KMS-11 (cell line): ENCODE measurements at regions not wholly inside any gene's neighbourhood (a gene's known extent, or its start where the extent isn't known, plus 50 kb on each side); places are given as distances from the start of the nearest gene placed in this dataset.

Experiments used
- H2AFZ ChIP-seq: fragments of 200-600 bp; sonication (generic); 2 replicates; pipeline ENCODE4 v1.6.1; 2016; ENCODE audit warnings: antibody characterized with exemption, mixed run types, low read depth
- H3K27ac ChIP-seq: fragments of 200-600 bp; sonication (generic); 2 replicates; pipeline ENCODE4 v1.6.1; 2016; ENCODE audit warnings: mild to moderate bottlenecking, mixed run types
- H3K27me3 ChIP-seq: fragments of 200-600 bp; sonication (generic); 2 replicates; pipeline ENCODE4 v1.6.1; 2017; ENCODE audit warnings: mild to moderate bottlenecking, low read depth, mixed run types, moderate library complexity; ENCODE audit not compliant: insufficient read depth
- H3K36me3 ChIP-seq: fragments of 200-600 bp; sonication (generic); 2 replicates; pipeline ENCODE4 v1.6.1; 2017; ENCODE audit warnings: mild to moderate bottlenecking, mixed run types; ENCODE audit not compliant: insufficient read depth
- H3K4me1 ChIP-seq: fragments of 200-600 bp; sonication (generic); 2 replicates; pipeline ENCODE4 v1.6.1; 2016; ENCODE audit warnings: mild to moderate bottlenecking, low read depth, mixed run types; ENCODE audit not compliant: poor library complexity, severe bottlenecking
- H3K4me2 ChIP-seq: fragments of 200-600 bp; sonication (generic); 2 replicates; pipeline ENCODE4 v1.7.0; 2016; ENCODE audit warnings: mild to moderate bottlenecking, mixed run types
- H3K4me3 ChIP-seq: fragments of 200-600 bp; sonication (generic); IDR thresholded peaks from 2 replicates; pipeline ENCODE4 v1.6.1; 2017; ENCODE audit warnings: low read depth, low read length, mixed read lengths; ENCODE audit not compliant: insufficient read depth
- H3K79me2 ChIP-seq: fragments of 200-600 bp; sonication (generic); 2 replicates; pipeline ENCODE4 v1.6.1; 2016; ENCODE audit warnings: low read depth, mixed run types; ENCODE audit not compliant: insufficient read depth
- H3K9ac ChIP-seq: fragments of 200-600 bp; sonication (generic); 2 replicates; pipeline ENCODE4 v1.6.1; 2016; ENCODE audit warnings: mild to moderate bottlenecking, mixed run types
- H4K20me1 ChIP-seq: fragments of 200-600 bp; sonication (generic); 2 replicates; pipeline ENCODE4 v1.6.1; 2016; ENCODE audit warnings: mild to moderate bottlenecking, mixed run types; ENCODE audit not compliant: insufficient read depth
- TF ChIP-seq, protein P1 (sequence below): fragments of 200-600 bp; sonication (generic); conservative IDR thresholded peaks from 2 replicates; pipeline ENCODE4 v1.6.1; 2017; ENCODE audit warnings: low read depth, mild to moderate bottlenecking, antibody characterized with exemption, low read length, moderate library complexity, mixed read lengths

DNA sequence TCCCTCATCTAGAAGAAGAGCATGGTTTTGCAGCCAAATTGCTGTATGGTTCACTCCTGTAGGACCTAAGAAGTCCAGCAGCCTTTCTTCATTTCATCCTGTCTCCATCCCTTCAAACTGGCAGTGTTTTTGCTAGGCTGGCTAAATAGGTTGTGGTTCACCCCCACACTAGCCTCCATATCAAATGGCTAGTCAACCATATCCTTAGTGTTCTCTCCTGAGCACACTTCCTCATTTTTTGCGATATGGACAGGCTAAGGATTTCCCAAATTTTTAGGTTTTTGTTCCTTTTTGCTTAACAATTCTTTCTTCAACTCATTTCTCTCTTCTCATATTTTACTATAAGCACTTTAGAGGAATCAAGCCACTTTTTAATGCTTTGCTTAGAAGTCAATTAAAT lies 98.8 kb upstream of the NOCT start:
- Histone ChIP-seq H3K79me2 (no peaks in the 10 kb centered on the region), H2AFZ (no peak overlapping the region), H3K36me3 (no peaks in the 10 kb centered on the region), H3K27me3 (no peaks in the 10 kb centered on the region), H3K4me1 (peaks cover 17% of the 10 kb centered on the region), H3K4me3 (no peak overlapping the region), H3K27ac (no peak overlapping the region), H3K9ac (no peak overlapping the region), H3K4me2 (no peak overlapping the region), H4K20me1 (no peaks in the 10 kb centered on the region)
- TF ChIP-seq, protein P1, sequence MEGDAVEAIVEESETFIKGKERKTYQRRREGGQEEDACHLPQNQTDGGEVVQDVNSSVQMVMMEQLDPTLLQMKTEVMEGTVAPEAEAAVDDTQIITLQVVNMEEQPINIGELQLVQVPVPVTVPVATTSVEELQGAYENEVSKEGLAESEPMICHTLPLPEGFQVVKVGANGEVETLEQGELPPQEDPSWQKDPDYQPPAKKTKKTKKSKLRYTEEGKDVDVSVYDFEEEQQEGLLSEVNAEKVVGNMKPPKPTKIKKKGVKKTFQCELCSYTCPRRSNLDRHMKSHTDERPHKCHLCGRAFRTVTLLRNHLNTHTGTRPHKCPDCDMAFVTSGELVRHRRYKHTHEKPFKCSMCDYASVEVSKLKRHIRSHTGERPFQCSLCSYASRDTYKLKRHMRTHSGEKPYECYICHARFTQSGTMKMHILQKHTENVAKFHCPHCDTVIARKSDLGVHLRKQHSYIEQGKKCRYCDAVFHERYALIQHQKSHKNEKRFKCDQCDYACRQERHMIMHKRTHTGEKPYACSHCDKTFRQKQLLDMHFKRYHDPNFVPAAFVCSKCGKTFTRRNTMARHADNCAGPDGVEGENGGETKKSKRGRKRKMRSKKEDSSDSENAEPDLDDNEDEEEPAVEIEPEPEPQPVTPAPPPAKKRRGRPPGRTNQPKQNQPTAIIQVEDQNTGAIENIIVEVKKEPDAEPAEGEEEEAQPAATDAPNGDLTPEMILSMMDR = no peak

GRCh38 chr4:138915756-138916155 lies 99.8 kb upstream of the NOCT start:
- H3K4me1 ChIP-seq = peaks cover 21% of the 10 kb centered on the region
- no peak overlapping the region for H3K27ac ChIP-seq
- no peak overlapping the region for H3K4me2 ChIP-seq
- no peaks in the 10 kb centered on the region for H4K20me1 ChIP-seq
- H3K79me2 ChIP-seq = no peaks in the 10 kb centered on the region
- TF ChIP-seq, protein P1 = no peak
- H3K4me3 ChIP-seq = no peak overlapping the region
- no peak overlapping the region for H3K9ac ChIP-seq
- no peaks in the 10 kb centered on the region for H3K27me3 ChIP-seq
- H2AFZ ChIP-seq = no peak overlapping the region
- no peaks in the 10 kb centered on the region for H3K36me3 ChIP-seq

DNA sequence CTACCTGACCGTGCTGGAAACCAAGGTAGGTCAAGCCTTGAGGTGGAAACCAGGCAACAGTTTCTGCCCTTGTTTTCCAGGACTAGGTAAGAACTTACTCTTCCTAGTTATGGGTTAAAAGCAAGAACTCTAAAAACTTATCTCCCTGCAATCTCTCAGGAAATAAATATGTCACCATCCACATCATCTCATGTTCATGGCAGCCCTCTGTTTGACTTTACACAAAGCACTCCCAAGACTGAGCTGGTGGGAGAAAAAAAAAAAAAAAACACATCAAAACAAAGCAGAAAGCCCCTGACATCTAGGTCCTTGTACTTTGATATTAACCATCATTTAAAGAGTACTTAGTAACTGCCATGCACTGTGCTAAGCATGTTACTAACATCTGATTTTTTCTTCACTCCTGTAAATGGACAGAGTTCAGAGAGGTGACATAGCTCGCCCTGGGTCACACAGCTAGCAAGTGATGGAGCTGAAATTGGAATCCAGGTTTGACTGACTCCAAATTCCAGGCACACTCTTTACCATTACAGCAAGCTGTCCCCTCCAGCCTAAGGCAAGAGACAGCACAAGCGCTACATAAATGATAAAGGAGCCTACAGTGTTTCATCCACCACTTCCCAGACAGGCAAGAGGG lies 102.8 kb upstream of the NOCT start:
- Histone ChIP-seq H3K4me2 (peak overlapping the region; percentile 20; the same call in 1 of the 2 replicates), H3K27ac (no peak overlapping the region), H3K27me3 (no peaks in the 10 kb centered on the region), H2AFZ (no peak overlapping the region), H3K36me3 (no peaks in the 10 kb centered on the region), H3K4me3 (no peak overlapping the region), H3K79me2 (no peaks in the 10 kb centered on the region), H4K20me1 (no peaks in the 10 kb centered on the region), H3K9ac (no peak overlapping the region), H3K4me1 (peaks cover 21% of the 10 kb centered on the region)
- TF ChIP-seq, protein P1 = no peak

GRCh38 chr4:138911909-138912703 lies 103.5 kb upstream of the NOCT start:
- Histone ChIP-seq H3K4me3 (no peak overlapping the region), H3K4me1 (peaks cover 21% of the 10 kb centered on the region), H4K20me1 (no peaks in the 10 kb centered on the region), H3K27me3 (no peaks in the 10 kb centered on the region), H3K9ac (no peak overlapping the region), H3K79me2 (no peaks in the 10 kb centered on the region), H2AFZ (no peak overlapping the region), H3K36me3 (no peaks in the 10 kb centered on the region), H3K27ac (no peak overlapping the region), H3K4me2 (peak overlapping the region; percentile 20)
- TF ChIP-seq, protein P1 = no peak
